HL-60 (cell line): ENCODE measurements at regions not wholly inside any gene's neighbourhood (a gene's known extent, or its start where the extent isn't known, plus 50 kb on each side); places are given as distances from the start of the nearest gene placed in this dataset.

Experiments used
- CTCF ChIP-seq: IDR thresholded peaks from one replicate; pipeline ENCODE4 v1.5.1; 2011; ENCODE audit warnings: low read length, control low read depth, inconsistent platforms; ENCODE audit not compliant: insufficient read depth
- REST ChIP-seq: IDR thresholded peaks from 2 replicates; pipeline ENCODE4 v1.6.1; 2012; ENCODE audit warnings: low read depth; ENCODE audit not compliant: insufficient replicate concordance

- TF ChIP-seq CTCF (no peak), REST (no peak)
These were observed 85.7 kb downstream of the IGLL5 start for GRCh38 chr22:22973336-22973735.
